ENCODE measurements at regions not wholly inside any gene's neighbourhood (a gene's known extent, or its start where the extent isn't known, plus 50 kb on each side); places are given as distances from the start of the nearest gene placed in this dataset.
"Not testable (repeated sequence)": the region's sequence is repeated elsewhere in the genome, so short reads cannot be mapped to it uniquely, and the experiment has no call there.

- no peak for DNase-seq
Observed at GRCh38 chr2:33719067-33719466, 120.0 kb upstream of the FAM98A start.

GRCh38 chr2:33712674-33713073, 113.6 kb upstream of the FAM98A start:
- DNase-seq: no peak

- DNase-seq: no peak
Observed at GRCh38 chr2:33709951-33710350, 110.9 kb upstream of the FAM98A start.

GRCh38 chr2:33707312-33707711, 108.2 kb upstream of the FAM98A start:
- DNase-seq: no peak

DNA sequence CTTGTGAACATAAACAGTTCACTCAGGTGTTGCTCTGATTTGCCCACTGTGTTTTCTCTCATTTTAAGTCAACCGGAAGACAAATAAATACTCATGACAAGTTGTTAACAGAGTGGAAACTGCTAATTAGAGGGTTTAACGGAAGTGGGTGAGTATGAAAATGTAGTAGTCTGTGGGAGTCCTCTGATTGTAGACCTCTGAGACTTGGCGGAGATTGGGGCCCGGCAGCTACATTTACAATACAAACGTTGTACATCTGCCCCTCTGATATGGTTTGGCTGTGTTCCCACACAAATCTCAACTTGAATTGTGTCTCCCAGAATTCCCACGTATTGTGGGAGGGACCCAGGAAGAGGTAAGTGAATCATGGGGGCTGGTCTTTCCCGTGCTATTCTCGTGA, 107.3 kb upstream of the FAM98A start:
- no peak for DNase-seq

DNA sequence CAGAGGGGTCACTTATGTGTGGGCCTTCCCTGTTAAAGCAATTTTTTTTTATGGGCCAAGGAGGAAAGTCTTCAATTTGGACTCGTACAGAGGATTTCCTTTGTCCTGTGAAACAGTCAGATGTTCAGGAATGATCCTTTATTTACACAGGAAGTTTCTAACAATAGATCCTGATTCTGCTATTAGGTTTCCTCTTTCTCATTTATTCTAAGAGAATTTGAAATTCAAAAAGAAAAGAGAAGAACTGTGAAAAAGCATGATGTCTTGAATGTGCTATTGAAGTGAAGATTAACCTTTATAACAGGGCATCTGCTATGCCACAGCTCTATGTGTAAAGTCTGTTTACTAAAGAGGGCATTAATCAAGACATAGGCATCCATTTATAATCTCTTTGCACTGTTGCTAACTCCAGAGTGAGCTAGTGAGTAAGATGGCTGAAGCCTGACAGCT, 105.3 kb upstream of the FAM98A start:
- DNase-seq: no peak

- DNase-seq: no peak
Observed at GRCh38 chr2:33696234-33696633, 97.1 kb upstream of the FAM98A start.

DNA sequence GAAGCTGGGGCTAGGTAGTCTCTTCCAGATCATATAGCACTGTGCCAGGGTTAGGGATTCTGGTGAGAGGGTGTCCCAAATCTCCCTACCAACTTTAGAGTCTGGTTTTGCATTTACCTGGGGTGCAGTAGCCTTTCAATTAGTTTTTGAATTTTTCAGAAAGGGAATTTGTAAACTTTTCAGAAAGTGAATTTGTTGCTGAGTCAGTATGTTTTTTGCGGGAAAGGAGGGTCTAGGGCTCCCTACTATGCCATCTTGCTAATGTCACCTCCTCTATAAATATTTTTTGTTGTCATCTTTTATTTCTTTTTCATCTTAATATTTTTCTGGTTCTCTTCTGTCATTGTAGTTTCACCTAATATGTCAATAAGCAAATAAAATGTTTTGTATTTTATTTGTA, 95.8 kb upstream of the FAM98A start:
- no peak for DNase-seq

DNA sequence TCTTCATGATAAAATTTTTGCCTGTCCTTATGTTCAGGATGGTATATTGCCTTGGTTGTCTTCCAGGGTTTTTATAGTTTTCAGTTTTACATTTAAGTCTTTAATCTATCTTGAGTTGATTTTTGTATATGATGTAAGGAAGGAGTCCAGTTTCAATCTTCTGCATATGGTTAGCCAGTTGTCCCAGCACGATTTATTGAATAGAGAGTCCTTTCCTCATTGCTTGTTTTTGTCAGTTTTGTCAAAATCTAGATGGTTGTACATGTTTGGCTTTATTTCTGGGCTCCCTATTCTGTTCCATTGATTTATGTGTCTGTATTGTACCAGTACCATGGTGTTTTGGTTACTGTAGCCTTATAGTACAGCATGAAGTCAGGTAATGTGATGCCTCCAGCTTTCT, 91.6 kb upstream of the FAM98A start:
- not testable (repeated sequence) for DNase-seq

- DNase-seq: no peak
Observed at GRCh38 chr2:33681364-33681757, 82.3 kb upstream of the FAM98A start.

DNA sequence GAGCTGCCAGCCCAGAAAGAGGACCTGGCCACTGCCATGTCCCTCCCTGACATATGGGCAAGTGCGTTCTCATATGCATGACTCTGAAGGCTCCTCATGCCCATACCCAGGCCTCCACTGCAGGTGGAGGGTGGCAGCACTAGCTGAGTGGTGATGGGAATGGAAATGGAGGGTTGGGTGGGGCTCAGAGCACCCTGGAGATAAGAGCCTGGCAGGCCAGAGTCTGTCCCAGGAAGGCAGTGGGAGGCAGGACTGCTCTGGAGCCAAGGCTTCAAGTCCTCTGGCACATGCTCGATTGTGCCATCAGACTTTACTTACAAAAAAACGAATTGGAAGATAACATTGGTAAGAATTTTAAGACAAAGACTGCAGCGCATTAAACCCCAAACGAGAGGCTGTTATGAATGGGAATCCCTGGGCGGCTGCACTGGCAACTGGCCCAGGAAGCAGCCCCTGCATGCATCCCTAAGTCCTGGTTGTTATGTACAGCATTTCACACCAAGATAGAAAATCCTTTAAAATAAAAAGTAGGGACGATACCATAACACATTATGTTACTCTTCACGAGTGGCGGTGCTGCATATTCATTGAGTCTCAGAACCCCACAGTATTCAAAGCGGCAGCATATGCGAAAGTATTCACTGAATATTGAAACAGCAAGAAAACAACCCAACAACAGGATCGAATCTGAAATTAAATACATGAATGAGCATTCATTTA, 81.7 kb upstream of the FAM98A start:
- no peak for DNase-seq

DNA sequence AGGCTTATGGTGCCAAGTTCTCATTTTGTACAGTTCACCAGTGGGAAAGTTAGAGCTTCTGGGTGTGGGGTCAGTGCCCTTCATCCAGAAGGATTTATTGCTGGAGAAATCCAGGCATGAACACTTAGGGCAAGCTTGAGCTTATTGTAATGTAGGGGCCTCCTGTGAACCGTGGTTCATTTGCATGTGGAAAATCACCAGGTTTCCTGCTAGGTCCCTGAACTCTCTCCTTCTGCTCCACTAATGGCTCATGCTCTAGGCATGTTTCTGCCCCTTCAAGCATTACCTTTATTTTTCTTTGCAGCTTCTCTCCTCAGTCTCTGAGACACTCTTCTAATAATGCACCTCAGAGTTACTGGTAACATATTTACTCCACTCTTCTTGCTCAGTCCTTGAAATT, 79.3 kb upstream of the FAM98A start:
- DNase-seq: no peak

GRCh38 chr2:33673937-33674336, 74.8 kb upstream of the FAM98A start:
- no peak for DNase-seq

DNA sequence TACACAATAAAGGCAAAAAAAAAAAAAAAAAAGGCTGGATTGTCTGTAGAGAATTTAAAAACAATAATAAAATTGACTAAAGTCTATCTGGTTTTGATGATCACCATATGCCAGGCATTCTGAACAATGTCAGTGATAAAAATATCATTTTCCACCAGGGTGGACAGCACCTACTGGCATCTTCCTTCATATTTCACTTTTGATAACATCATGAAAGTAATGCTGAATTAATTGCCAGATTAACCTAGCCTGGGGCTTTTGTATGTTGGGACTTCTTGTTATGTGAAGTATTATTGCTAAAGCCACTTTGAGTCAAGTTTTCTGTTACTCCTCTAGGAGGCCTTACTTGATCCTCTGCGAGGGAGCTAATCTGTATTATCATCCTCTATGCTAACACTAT, 73.8 kb upstream of the FAM98A start:
- DNase-seq: no peak

DNA sequence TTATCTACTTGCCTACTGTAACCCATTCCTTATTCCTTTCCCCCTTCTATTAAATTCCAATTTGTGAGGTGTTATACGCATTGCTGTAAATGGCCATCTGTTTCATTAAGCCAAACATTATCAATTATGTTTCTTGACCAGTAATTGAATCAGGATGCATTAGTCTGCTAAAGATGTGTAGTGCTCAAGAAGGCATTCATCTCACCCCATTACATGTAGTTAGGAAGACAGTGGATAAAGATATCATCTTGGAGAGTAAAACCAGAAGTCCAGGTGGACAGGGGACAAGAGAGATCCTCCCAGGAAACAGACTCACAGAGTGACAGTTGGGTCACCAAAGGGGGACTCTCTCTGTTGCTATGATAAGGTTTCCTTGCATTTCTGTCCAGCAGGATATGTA, 73.3 kb upstream of the FAM98A start:
- DNase-seq: no peak

- DNase-seq: no peak
Observed at GRCh38 chr2:33671198-33671597, 72.1 kb upstream of the FAM98A start.

DNA sequence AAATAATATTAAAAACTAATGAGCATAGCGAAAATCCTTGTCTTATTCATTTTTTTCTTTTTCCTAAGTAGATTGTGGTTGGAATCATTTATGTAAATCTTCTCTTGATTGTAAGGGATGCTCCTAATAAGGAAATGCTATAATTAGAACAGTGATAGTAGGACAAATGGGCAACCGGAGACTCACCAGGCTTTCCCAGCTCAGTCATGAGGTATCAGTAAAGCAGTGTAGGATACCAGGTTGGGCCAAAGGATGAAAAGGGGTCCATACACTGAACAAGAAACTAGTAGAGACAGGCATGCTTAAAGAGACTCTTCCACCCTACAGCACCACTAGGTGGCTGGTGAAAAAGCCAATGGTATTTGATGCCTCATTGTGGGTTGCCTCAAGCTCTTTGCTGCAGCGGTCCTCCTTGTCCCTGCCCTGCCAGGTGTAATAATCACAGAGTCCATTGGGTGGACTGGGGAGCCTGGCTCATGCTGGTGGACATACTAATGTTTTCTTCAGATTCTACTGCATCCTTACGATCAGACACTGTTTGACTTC, 71.4 kb upstream of the FAM98A start:
- no peak for DNase-seq

DNA sequence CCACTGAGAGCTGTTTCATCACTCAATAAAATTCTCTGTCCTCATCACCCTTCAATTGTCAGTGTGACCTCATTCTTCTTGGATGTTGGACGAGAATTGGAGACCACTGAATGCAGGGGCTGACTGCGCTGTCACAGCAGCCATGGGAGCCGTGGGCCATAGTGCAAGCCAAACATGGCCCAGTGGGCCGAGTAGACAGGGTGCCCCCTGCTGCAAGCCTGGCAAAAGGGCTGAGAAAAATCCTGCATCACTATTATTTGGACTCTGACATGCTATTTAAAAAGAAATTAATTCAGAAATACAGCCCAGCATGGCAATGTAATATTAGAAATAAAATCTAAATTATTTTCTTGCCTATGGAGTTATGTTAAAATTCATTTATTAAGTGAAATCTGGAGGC, 67.8 kb upstream of the FAM98A start:
- no peak for DNase-seq

- no peak for DNase-seq
Observed at GRCh38 chr2:33665039-33665438, 65.9 kb upstream of the FAM98A start.

DNA sequence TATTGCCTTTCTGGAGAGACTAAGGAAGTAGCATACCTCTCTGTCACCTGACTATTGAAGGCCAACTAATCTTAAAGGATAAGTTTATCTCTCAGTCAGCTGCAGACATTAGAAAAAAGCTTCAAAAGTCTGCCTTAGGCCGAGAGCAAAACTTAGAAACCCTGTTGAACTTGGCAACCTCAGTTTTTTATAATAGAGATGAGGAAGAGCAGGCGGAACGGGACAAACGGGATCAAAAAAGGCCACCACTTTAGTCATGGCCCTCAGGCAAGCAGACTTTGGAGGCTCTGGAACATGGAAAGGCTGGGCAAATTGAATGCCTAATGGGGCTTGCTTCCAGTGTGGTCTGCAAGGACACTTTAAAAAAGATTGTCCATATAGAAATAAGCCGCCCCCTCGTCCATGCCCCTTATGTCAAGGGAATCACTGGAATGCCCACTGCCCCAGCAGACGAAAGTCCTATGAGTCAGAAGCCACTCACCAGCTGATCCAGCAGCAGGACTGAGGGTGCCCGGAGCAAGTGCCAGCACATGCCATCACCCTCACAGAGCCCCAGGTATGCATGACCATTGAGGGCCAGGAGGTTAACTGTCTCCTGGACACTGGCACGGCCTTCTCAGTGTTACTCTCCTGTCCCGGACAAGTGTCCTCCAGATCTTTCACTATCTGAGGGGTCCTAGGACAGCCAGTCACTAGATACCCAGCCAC, 61.5 kb upstream of the FAM98A start:
- no peak for DNase-seq

- no peak for DNase-seq
Observed at GRCh38 chr2:33655626-33656320, 56.7 kb upstream of the FAM98A start.

GRCh38 chr2:33652830-33653229, 53.7 kb upstream of the FAM98A start:
- no peak for DNase-seq

GRCh38 chr2:33650171-33650570, 51.1 kb upstream of the FAM98A start:
- DNase-seq: no peak

Data from RPMI8226 (cell line).